T-helper 2 cell treated with Interferon-gamma antibody and Interleukin-4, amounts not matched to agents 5 μg/mL and 100 μg/mL, for 36 hours (primary cell): ENCODE measurements at regions not wholly inside any gene's neighbourhood (a gene's known extent, or its start where the extent isn't known, plus 50 kb on each side); places are given as distances from the start of the nearest gene placed in this dataset.

Source experiments
- DNase-seq: peaks from one replicate; pipeline ENCODE4 v3.0.0; 2021; ENCODE audit warnings: low spot score
- H3K27ac Mint-ChIP-seq: one replicate; pipeline ENCODE4 v1.8.0; 2021; ENCODE audit warnings: mild to moderate bottlenecking, mixed read lengths
- H3K27me3 Mint-ChIP-seq: one replicate; pipeline ENCODE4 v1.8.0; 2021; ENCODE audit warnings: low read depth, mixed read lengths
- H3K36me3 Mint-ChIP-seq: one replicate; pipeline ENCODE4 v1.8.0; 2021; ENCODE audit warnings: low read depth, mixed read lengths
- H3K4me1 Mint-ChIP-seq: one replicate; pipeline ENCODE4 v1.8.0; 2021; ENCODE audit warnings: low read depth, mixed read lengths
- H3K4me3 Mint-ChIP-seq: one replicate; pipeline ENCODE4 v1.8.0; 2022; ENCODE audit warnings: mild to moderate bottlenecking, moderate library complexity, mixed read lengths
- H3K9me3 Mint-ChIP-seq: one replicate; pipeline ENCODE4 v1.8.0; 2021; ENCODE audit warnings: mixed read lengths

DNA sequence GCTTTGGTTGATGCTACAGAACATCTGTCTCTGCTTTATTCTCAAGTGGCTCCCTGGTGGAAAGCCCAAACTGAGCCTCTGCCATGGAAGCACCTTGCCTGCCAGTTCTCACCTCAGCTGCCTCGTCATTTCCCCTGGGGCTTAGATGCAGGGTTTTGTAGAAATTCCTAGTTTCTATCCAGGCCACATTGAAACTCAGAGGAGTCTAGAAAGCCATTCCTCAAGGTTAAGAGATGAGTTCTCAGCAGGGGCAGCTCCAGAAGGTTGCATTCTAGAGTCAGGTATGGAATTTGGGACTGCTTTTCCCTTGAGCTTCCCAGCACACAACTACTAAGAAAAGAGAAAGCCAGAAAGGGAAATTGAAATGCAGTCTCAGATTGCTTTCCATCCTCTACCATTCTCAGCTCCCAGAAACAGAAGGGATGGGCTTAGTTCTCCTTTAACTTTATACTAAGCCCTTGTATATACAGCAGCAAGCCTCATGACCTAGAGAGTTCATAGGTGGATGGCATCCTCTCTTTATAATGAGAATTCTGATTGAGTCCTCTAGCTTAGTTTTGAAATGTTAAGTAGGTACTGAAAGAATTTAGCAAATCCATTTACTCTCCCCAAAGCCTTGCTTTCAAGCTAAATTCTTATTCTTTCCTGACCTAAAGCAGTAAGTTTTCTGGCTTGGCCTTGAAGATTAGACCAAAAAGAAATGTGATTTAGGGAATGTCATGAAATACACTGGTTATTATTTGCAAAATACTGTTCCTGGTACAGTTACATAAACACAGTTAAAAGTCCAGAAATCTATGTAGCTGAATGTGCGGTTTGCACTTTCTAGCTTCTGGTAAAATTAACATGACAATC lies 66.0 kb upstream of the MEF2C start:
- Mint-ChIP-seq H3K36me3 (no peaks in the 10 kb centered on the region), H3K9me3 (no peaks in the 10 kb centered on the region), H3K4me1 (no peaks in the 10 kb centered on the region), H3K27ac (no peak overlapping the region), H3K27me3 (peaks cover 14% of the 10 kb centered on the region), H3K4me3 (no peak overlapping the region)
- no peak for DNase-seq

- Mint-ChIP-seq H3K4me3 (no peak overlapping the region), H3K27ac (no peak overlapping the region), H3K27me3 (peaks cover 8% of the 10 kb centered on the region), H3K9me3 (no peaks in the 10 kb centered on the region), H3K4me1 (no peaks in the 10 kb centered on the region), H3K36me3 (no peaks in the 10 kb centered on the region)
- no peak for DNase-seq
Measured at GRCh38 chr5:88944751-88945531, 62.0 kb upstream of the MEF2C start.

DNA sequence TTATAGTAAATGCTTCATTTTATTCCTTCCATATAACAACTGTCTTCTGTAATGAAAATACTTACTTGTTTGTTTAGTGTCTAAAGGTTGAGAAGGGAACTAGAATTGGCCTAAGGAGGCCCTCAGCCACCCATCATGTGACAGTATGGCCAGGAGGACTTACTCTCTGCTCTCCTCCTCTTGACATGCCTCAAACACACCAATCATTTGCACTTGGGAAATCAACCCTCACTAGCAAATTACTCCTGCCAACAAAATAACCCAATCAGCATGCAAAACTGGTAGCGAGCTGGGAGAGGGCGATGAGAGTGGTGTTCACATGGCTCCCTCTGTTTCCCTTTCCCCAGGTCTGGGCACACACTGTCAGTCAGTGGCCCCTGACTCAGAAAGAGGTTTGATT lies 58.6 kb upstream of the MEF2C start:
- H3K27ac Mint-ChIP-seq = no peak overlapping the region
- no peak overlapping the region for H3K4me3 Mint-ChIP-seq
- H3K27me3 Mint-ChIP-seq = no peaks in the 10 kb centered on the region
- no peaks in the 10 kb centered on the region for H3K36me3 Mint-ChIP-seq
- no peaks in the 10 kb centered on the region for H3K4me1 Mint-ChIP-seq
- no peaks in the 10 kb centered on the region for H3K9me3 Mint-ChIP-seq
- no peak for DNase-seq

GRCh38 chr5:88940713-88941112 lies 57.7 kb upstream of the MEF2C start:
- H3K27ac Mint-ChIP-seq = no peak overlapping the region
- no peaks in the 10 kb centered on the region for H3K36me3 Mint-ChIP-seq
- no peaks in the 10 kb centered on the region for H3K4me1 Mint-ChIP-seq
- H3K9me3 Mint-ChIP-seq = no peaks in the 10 kb centered on the region
- DNase-seq = no peak
- H3K4me3 Mint-ChIP-seq = no peak overlapping the region
- no peaks in the 10 kb centered on the region for H3K27me3 Mint-ChIP-seq

GRCh38 chr5:88939300-88939699 lies 56.3 kb upstream of the MEF2C start:
- no peak overlapping the region for H3K27ac Mint-ChIP-seq
- H3K36me3 Mint-ChIP-seq = no peaks in the 10 kb centered on the region
- no peaks in the 10 kb centered on the region for H3K27me3 Mint-ChIP-seq
- no peak for DNase-seq
- H3K4me3 Mint-ChIP-seq = no peak overlapping the region
- H3K9me3 Mint-ChIP-seq = no peaks in the 10 kb centered on the region
- H3K4me1 Mint-ChIP-seq = no peaks in the 10 kb centered on the region

GRCh38 chr5:88938488-88938887 lies 55.5 kb upstream of the MEF2C start:
- no peak overlapping the region for H3K4me3 Mint-ChIP-seq
- H3K4me1 Mint-ChIP-seq = no peaks in the 10 kb centered on the region
- no peaks in the 10 kb centered on the region for H3K27me3 Mint-ChIP-seq
- H3K27ac Mint-ChIP-seq = no peak overlapping the region
- no peaks in the 10 kb centered on the region for H3K9me3 Mint-ChIP-seq
- DNase-seq = no peak
- no peaks in the 10 kb centered on the region for H3K36me3 Mint-ChIP-seq

DNA sequence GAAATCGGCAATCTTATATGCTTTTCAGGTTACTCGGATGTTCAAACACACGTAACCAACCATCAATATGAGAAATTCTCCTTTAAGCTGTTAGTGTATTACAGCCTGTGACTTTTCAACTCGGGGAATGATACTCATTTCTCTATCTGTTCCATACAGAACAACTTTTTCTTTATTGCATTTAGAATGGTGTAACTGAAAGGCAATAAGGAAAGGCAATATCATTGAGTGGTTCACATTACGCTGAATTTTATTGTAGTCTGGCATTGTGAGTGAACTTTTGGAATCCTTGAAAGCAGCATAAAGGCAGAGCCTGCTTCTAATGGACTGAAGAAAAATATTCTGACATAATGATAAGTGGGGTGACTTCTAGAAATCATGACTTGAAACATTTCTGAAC lies 54.4 kb upstream of the MEF2C start:
- Mint-ChIP-seq H3K36me3 (no peaks in the 10 kb centered on the region), H3K27ac (no peak overlapping the region), H3K27me3 (no peaks in the 10 kb centered on the region), H3K4me1 (no peaks in the 10 kb centered on the region), H3K4me3 (no peak overlapping the region), H3K9me3 (no peaks in the 10 kb centered on the region)
- DNase-seq = no peak

DNA sequence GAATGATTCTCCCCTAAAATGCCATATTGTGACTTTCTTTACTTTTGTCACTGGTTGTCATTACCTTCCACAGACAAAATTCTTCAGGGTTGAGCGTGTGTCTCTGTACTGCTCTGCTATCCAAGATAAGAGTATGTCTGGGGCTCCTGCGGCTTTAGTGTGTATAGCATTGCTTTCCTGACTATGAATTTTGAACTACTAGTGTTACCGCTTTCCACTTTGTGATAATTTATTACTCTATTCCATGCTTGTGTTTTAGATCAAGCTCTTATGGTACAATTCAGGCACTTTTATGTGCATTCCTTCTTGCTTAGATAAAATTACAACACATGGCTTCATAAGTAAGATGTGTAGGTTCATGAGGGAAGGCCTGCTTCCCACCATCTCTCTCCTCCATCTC lies 51.5 kb upstream of the MEF2C start:
- H3K27me3 Mint-ChIP-seq = no peaks in the 10 kb centered on the region
- no peaks in the 10 kb centered on the region for H3K9me3 Mint-ChIP-seq
- H3K4me1 Mint-ChIP-seq = no peaks in the 10 kb centered on the region
- no peak overlapping the region for H3K27ac Mint-ChIP-seq
- DNase-seq = no peak
- H3K4me3 Mint-ChIP-seq = no peak overlapping the region
- H3K36me3 Mint-ChIP-seq = no peaks in the 10 kb centered on the region
